HCT116 (cell line): ENCODE measurements at regions not wholly inside any gene's neighbourhood (a gene's known extent, or its start where the extent isn't known, plus 50 kb on each side); places are given as distances from the start of the nearest gene placed in this dataset.
"Not testable (repeated sequence)": the region's sequence is repeated elsewhere in the genome, so short reads cannot be mapped to it uniquely, and the experiment has no call there.

ENCODE experiments used
- ATAC-seq: fragments of 200-7000 bp; cut with Tn5 transposase; 2 replicates; pipeline ENCODE4 v1.9.1; 2020; ENCODE audit warnings: mild to moderate bottlenecking, moderate library complexity
- BruUV-seq: library from RNA; stranded (reverse); fragments of 400-500 nt; replicated peaks from 2 replicates; lab custom pipeline; 2021; lab: Mats Ljungman, UMichigan
- CTCF ChIA-PET: fragments of 300-600 bp; sonication (Branson Sonifier 250); formaldehyde crosslinking; loops from one replicate; lab custom pipeline; 2021; ENCODE audit warnings: antibody characterized with exemption; lab: Charles Lee
- POLR2A ChIA-PET: fragments of 300-600, 350-600 bp; sonication (Branson Sonifier 250); formaldehyde crosslinking; loops from one replicate; lab custom pipeline; 2021; ENCODE audit warnings: antibody characterized with exemption; lab: Charles Lee
- RAD21 ChIA-PET, 2 experiments: fragments of 300-600 bp; sonication (Branson Sonifier 250); formaldehyde crosslinking; loops; one replicate each; lab custom pipeline; 2023; ENCODE audit warnings: low total read pairs in 2 of 2; ENCODE audit not compliant: uncharacterized antibody in 2 of 2, unreplicated experiment in 2 of 2, low non-redundant PET in 1 of 2; lab: Charles Lee
- DNase-seq: peaks from one replicate; pipeline ENCODE4 v3.0.0-alpha.2; 2010; ENCODE audit warnings: low read depth, low spot score
- H2AFZ ChIP-seq: fragments of 200-600 bp; shearing (Covaris generic), sonication (generic); 2 replicates; pipeline ENCODE4 v1.6.1; 2017; ENCODE audit warnings: low read depth, mixed run types, mixed read lengths, antibody characterized with exemption, low read length; ENCODE audit not compliant: poor library complexity, severe bottlenecking
- H3K27ac ChIP-seq: 2 replicates; pipeline ENCODE4 v1.5.1; 2012; ENCODE audit warnings: low read depth, low read length
- H3K27me3 ChIP-seq: fragments of 200-600 bp; sonication (generic); 2 replicates; pipeline ENCODE4 v1.6.1; 2016; ENCODE audit warnings: mixed run types, low read length, mixed read lengths; ENCODE audit not compliant: insufficient read depth
- H3K36me3 ChIP-seq, 2 experiments: fragments of 200-500 bp in 1 of 2; fragments of 200-600 bp in 1 of 2; sonication (Bioruptor generic) in 1 of 2; sonication (generic) in 1 of 2; 2 replicates each; pipeline versions ENCODE4 v1.5.1 to v1.6.1; 2014 to 2016; ENCODE audit warnings: low read length in 2 of 2, inconsistent platforms in 1 of 2, mixed read lengths in 1 of 2, mixed run types in 1 of 2; ENCODE audit not compliant: insufficient read depth in 2 of 2, control insufficient read depth in 1 of 2
- H3K4me1 ChIP-seq, 2 experiments: fragments of 200-600 bp in 1 of 2; sonication (generic) in 1 of 2; 2 replicates each; pipeline versions ENCODE4 v1.5.1 to v1.6.1; 2012 to 2017; ENCODE audit warnings: low read length in 2 of 2, inconsistent platforms in 1 of 2, mild to moderate bottlenecking in 1 of 2, mixed read lengths in 1 of 2, mixed run types in 1 of 2, moderate library complexity in 1 of 2; ENCODE audit not compliant: insufficient read depth in 2 of 2, control insufficient read depth in 1 of 2
- H3K4me2 ChIP-seq: fragments of 200-600 bp; sonication (generic); 2 replicates; pipeline ENCODE4 v1.6.1; 2017; ENCODE audit warnings: mixed run types, low read length, mixed read lengths
- H3K4me3 ChIP-seq, 2 experiments: fragments of 200-600 bp in 1 of 2; sonication (generic) in 1 of 2; replicated peaks in 1 of 2; 2 replicates each; pipeline ENCODE4 v1.5.1; 2011 to 2016; ENCODE audit warnings: low read length in 2 of 2, control low read depth in 1 of 2, low read depth in 1 of 2, mild to moderate bottlenecking in 1 of 2, mixed read lengths in 1 of 2, mixed run types in 1 of 2
- H3K79me2 ChIP-seq: fragments of 200-600 bp; sonication (generic); 2 replicates; pipeline ENCODE4 v1.6.1; 2017; ENCODE audit warnings: mild to moderate bottlenecking, mixed run types, low read length, moderate library complexity, mixed read lengths; ENCODE audit not compliant: insufficient read depth
- H3K9ac ChIP-seq: fragments of 200-600 bp; sonication (generic); 2 replicates; pipeline ENCODE4 v1.6.1; 2016; ENCODE audit warnings: low read length, mixed read lengths
- H3K9me2 ChIP-seq: fragments of 200-600 bp; sonication (generic), shearing (Covaris generic); 2 replicates; pipeline ENCODE4 v1.6.1; 2017; ENCODE audit warnings: mixed run types, mild to moderate bottlenecking, moderate library complexity; ENCODE audit not compliant: insufficient read depth
- H3K9me3 ChIP-seq, 2 experiments: fragments of 200-500 bp in 1 of 2; fragments of 200-600 bp in 1 of 2; sonication (Bioruptor generic) in 1 of 2; sonication (generic) in 1 of 2; 2 replicates each; pipeline ENCODE4 v1.6.1; 2014 to 2017; ENCODE audit warnings: low read length in 2 of 2, mixed read lengths in 2 of 2, inconsistent platforms in 1 of 2, low read depth in 1 of 2, mild to moderate bottlenecking in 1 of 2, mixed run types in 1 of 2, moderate library complexity in 1 of 2; ENCODE audit not compliant: control insufficient read depth in 1 of 2, insufficient read depth in 1 of 2
- H4K20me1 ChIP-seq: fragments of 200-600 bp; sonication (generic), shearing (Covaris generic); 2 replicates; pipeline ENCODE4 v1.6.1; 2017; ENCODE audit warnings: mixed run types, mild to moderate bottlenecking, moderate library complexity; ENCODE audit not compliant: insufficient read depth
- CEBPB ChIP-seq: IDR thresholded peaks from 2 replicates; pipeline ENCODE4 v1.6.1; 2012; ENCODE audit warnings: low read depth
- POLR2AphosphoS5 ChIP-seq: IDR thresholded peaks from 2 replicates; pipeline ENCODE4 v1.6.1; 2011; ENCODE audit warnings: mild to moderate bottlenecking, low read depth, low read length, moderate library complexity
- RAD21 ChIP-seq: IDR thresholded peaks from 2 replicates; pipeline ENCODE4 v1.6.1; 2012; ENCODE audit warnings: low read depth, mild to moderate bottlenecking
- SIN3A ChIP-seq: IDR thresholded peaks from 2 replicates; pipeline ENCODE4 v1.6.1; 2012; ENCODE audit warnings: low read depth
- SP1 ChIP-seq: IDR thresholded peaks from 2 replicates; pipeline ENCODE4 v1.6.1; 2012; ENCODE audit warnings: low read depth
- YY1 ChIP-seq: IDR thresholded peaks from 2 replicates; pipeline ENCODE4 v1.6.1; 2011; ENCODE audit warnings: low read length, low read depth, moderate library complexity, mild to moderate bottlenecking; ENCODE audit not compliant: insufficient replicate concordance; ENCODE audit errors: extremely low read depth
- ZFX ChIP-seq: fragments of 450-650 bp; IDR thresholded peaks from 2 replicates; pipeline ENCODE4 v1.6.1; 2017
- intact Hi-C: fragments of 100-400 bp; cut with micrococcal nuclease; formaldehyde crosslinking; loops from 2 replicates; pipeline ENCODE4 v1.10.0; 2022
- TF ChIP-seq, protein P1 (sequence below), 3 experiments: fragments of 200-600 bp in 1 of 3; sonication (generic) in 1 of 3; IDR thresholded peaks in 2 of 3; conservative IDR thresholded peaks in 1 of 3; 2 replicates each; pipeline ENCODE4 v1.5.1; 2012 to 2017; ENCODE audit warnings: low read depth in 2 of 3, low read length in 2 of 3, antibody characterized with exemption in 1 of 3, borderline replicate concordance in 1 of 3, control low read depth in 1 of 3, mild to moderate bottlenecking in 1 of 3, mixed read lengths in 1 of 3, mixed run types in 1 of 3, moderate library complexity in 1 of 3; ENCODE audit not compliant: insufficient read depth in 1 of 3
- TF ChIP-seq, protein P2 (sequence below): IDR thresholded peaks from 2 replicates; pipeline ENCODE4 v1.6.1; 2012

GRCh38 chrX:50988649-50989048 lies 78.1 kb downstream of the BMP15 start:
- no peak overlapping the region for H3K9ac ChIP-seq
- ChIA-PET POLR2A (no interaction called here), CTCF (interaction anchor here (1.3 to 1.5 kb wide), 2 partner anchors 85 to 297 kb away, joined by 4 to 10 read pairs; no protein-coding TSS in a partner anchor), RAD21 (no interaction called here)
- H3K4me1 ChIP-seq = no peaks in the 10 kb centered on the region
- H3K4me3 ChIP-seq = no peak overlapping the region
- H3K9me3 ChIP-seq = no peaks in the 10 kb centered on the region
- H2AFZ ChIP-seq = no peak overlapping the region
- peaks cover 9% of the 10 kb centered on the region; the same call in 1 of the 2 replicates for H3K27me3 ChIP-seq
- no peak overlapping the region for H3K4me2 ChIP-seq
- intact Hi-C loops = no loop called here
- no peaks in the 10 kb centered on the region for H3K36me3 ChIP-seq
- H4K20me1 ChIP-seq = no peaks in the 10 kb centered on the region
- no TSS peak for BruUV-seq
- no peak overlapping the region for H3K27ac ChIP-seq
- ATAC-seq (peak; percentile 64), DNase-seq (no peak)
- H3K79me2 ChIP-seq = no peaks in the 10 kb centered on the region
- no peaks in the 10 kb centered on the region for H3K9me2 ChIP-seq
- TF ChIP-seq, protein P1, sequence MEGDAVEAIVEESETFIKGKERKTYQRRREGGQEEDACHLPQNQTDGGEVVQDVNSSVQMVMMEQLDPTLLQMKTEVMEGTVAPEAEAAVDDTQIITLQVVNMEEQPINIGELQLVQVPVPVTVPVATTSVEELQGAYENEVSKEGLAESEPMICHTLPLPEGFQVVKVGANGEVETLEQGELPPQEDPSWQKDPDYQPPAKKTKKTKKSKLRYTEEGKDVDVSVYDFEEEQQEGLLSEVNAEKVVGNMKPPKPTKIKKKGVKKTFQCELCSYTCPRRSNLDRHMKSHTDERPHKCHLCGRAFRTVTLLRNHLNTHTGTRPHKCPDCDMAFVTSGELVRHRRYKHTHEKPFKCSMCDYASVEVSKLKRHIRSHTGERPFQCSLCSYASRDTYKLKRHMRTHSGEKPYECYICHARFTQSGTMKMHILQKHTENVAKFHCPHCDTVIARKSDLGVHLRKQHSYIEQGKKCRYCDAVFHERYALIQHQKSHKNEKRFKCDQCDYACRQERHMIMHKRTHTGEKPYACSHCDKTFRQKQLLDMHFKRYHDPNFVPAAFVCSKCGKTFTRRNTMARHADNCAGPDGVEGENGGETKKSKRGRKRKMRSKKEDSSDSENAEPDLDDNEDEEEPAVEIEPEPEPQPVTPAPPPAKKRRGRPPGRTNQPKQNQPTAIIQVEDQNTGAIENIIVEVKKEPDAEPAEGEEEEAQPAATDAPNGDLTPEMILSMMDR (IDR thresholded peaks at IDR 0.05 in 2 of 3, conservative IDR thresholded peaks at IDR 0.05 in 1 of 3; ENCODE audit: borderline replicate concordance in 1 of 3, insufficient read depth in 1 of 3, low read depth in 2 of 3, low read length in 2 of 3) = peak; percentile 27 to 51 (median 46); a peak in 5 of 6 replicates
- TF ChIP-seq CEBPB (no peak), POLR2AphosphoS5 (no peak), RAD21 (peak; percentile 45)

DNA sequence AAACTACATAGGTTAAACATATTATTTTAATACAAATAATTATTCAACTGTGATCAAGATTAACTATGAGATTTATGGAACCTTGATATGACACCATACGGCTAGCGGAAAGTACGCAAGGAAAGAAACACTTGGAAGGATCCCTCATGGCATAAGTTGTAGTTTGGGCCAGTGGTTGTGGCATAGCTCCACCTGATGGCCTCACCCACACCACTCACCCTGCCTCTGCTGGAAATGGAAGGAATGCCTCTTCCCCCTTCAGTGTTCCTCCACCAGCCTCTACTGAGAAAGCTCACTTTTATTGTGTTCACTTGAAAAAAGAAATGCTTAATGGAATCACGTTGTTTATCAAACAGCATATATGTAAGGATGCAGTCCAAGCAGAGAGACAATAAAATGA lies 86.4 kb downstream of the BMP15 start:
- intact Hi-C loops = no loop called here
- Histone ChIP-seq H3K4me2 (no peak overlapping the region), H4K20me1 (no peaks in the 10 kb centered on the region), H3K9ac (no peak overlapping the region), H3K4me1 (no peaks in the 10 kb centered on the region), H3K79me2 (no peaks in the 10 kb centered on the region), H3K4me3 (no peak overlapping the region), H3K27me3 (no peaks in the 10 kb centered on the region), H3K36me3 (no peaks in the 10 kb centered on the region), H3K9me3 (no peaks in the 10 kb centered on the region), H3K9me2 (no peaks in the 10 kb centered on the region), H2AFZ (no peak overlapping the region), H3K27ac (no peak overlapping the region)
- POLR2A ChIA-PET = no interaction called here
- CTCF ChIA-PET = interaction anchor here (0.6 kb wide), 1 partner anchor 305 kb away, joined by 3 read pairs; no protein-coding TSS in a partner anchor
- ATAC-seq (peak; percentile 46; the same call in 1 of the 2 replicates), DNase-seq (no peak)
- RAD21 ChIA-PET = no interaction called here
- TF ChIP-seq SP1 (no peak), ZFX (no peak), SIN3A (no peak), YY1 (no peak)
- TF ChIP-seq, protein P1 (IDR thresholded peaks at IDR 0.05 in 2 of 3, conservative IDR thresholded peaks at IDR 0.05 in 1 of 3; ENCODE audit: borderline replicate concordance in 1 of 3, insufficient read depth in 1 of 3, low read depth in 2 of 3, low read length in 2 of 3) = peak in 2 of 3 experiments; percentile 13 to 21; a peak in 1 of 6 replicates
- TF ChIP-seq, protein P2, sequence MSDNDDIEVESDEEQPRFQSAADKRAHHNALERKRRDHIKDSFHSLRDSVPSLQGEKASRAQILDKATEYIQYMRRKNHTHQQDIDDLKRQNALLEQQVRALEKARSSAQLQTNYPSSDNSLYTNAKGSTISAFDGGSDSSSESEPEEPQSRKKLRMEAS = no peak
- BruUV-seq = no TSS peak

- H3K27me3 ChIP-seq, H3K9ac ChIP-seq, H3K9me3 ChIP-seq, H3K4me2 ChIP-seq, H3K9me2 ChIP-seq, H3K36me3 ChIP-seq, H3K4me1 ChIP-seq, H3K27ac ChIP-seq, BruUV-seq, H4K20me1 ChIP-seq, H2AFZ ChIP-seq, CTCF ChIA-PET, POLR2A ChIA-PET, RAD21 ChIA-PET, H3K4me3 ChIP-seq, DNase-seq, intact Hi-C loops, H3K79me2 ChIP-seq: not testable (repeated sequence)
- ATAC-seq = peak; percentile 49; the same call in 1 of the 2 replicates
These were observed 89.8 kb downstream of the BMP15 start for GRCh38 chrX:51000384-51000783.
